ENCODE measurements at regions not wholly inside any gene's neighbourhood (a gene's known extent, or its start where the extent isn't known, plus 50 kb on each side); places are given as distances from the start of the nearest gene placed in this dataset.

DNA sequence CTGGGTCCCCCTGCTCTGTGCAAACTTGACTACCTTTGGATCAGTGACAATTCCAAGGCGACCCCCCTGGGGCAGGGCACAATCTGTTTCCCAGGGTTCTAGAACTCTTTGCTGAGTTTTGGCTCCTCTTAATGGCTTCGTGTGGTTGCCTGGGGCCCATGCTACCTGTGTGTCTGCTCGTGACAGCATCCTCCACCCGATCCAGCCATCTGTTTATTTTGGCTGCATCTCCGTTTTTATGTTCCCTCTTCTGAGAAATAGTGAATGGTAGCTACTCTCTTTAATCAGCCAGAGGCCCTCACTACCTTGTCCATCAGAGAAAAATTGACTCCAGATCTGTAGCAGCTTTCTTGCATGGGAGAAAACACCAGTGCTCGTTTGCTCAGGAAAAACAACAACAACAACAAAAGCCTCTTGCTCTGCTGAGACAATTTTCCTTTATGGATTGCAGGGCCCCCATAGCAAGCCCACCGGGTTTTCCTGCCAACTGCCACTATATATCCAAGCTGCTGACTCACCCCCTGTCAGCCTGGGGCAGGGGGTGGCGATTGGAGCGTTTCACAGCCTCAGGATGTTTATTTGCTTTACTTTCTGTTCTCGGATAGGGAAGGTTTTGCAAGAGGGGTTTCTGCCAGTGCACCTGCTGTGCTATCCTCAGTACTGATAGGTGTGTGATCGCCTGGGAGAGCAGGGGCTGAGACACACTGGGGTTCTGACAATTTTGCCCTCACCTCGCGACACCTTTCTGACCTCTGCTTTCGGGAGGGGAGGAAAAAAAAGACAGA lies 607.8 kb downstream of the BNC2 start:
- Mint-ChIP-seq H3K4me1 (peaks cover 22 to 24% of the 10 kb centered on the region in 2 experiments), H3K36me3 (ENCODE audit: insufficient read depth in 1 of 3, low read depth in 3 of 3) (no peaks in the 10 kb centered on the region), H3K4me3 (no peak overlapping the region), H3K9me3 (no peaks in the 10 kb centered on the region; a peak in 1 of 5 replicates), H3K27ac (peak overlapping the region in 2 of 3 experiments; percentile 23 to 53; a peak in 1 of 7 replicates), H3K27me3 (ENCODE audit: low read depth) (peaks cover 5% of the 10 kb centered on the region)
- Histone ChIP-seq H3K56ac (ENCODE audit: insufficient read length, low read depth, low read length) (no peak overlapping the region), H3K23ac (ENCODE audit: insufficient read length, low read depth, low read length) (no peak overlapping the region), H3K79me2 (ENCODE audit: insufficient read depth, low read length) (no peaks in the 10 kb centered on the region), H3K23me2 (ENCODE audit: insufficient read length, low read depth, low read length, poor library complexity, severe bottlenecking) (no peaks in the 10 kb centered on the region), H4K91ac (ENCODE audit: insufficient read length, low read depth, low read length) (no peak overlapping the region), H2AFZ (ENCODE audit: low read length) (no peak overlapping the region), H2AK5ac (ENCODE audit: insufficient read length, low read length) (no peak overlapping the region), H4K20me1 (ENCODE audit: control insufficient read depth, insufficient read depth, insufficient read length) (no peaks in the 10 kb centered on the region), H4K8ac (replicated peaks; ENCODE audit: insufficient read length, low read depth, low read length) (no peak overlapping the region), H3K27me3 (ENCODE audit: insufficient read depth, low read length) (no peaks in the 10 kb centered on the region), H3K18ac (ENCODE audit: insufficient read length, low read depth, low read length) (no peak overlapping the region), H3K27ac (ENCODE audit: insufficient read length, low read depth, low read length) (no peak overlapping the region), H3T11ph (ENCODE audit: low read length) (no peak overlapping the region), H3K4me1 (ENCODE audit: insufficient read depth, low read length) (no peaks in the 10 kb centered on the region), H3K4me2 (ENCODE audit: insufficient read depth, insufficient read length, low read length) (no peak overlapping the region), H3K14ac (ENCODE audit: insufficient read depth, low read length) (no peak overlapping the region), H3K4ac (ENCODE audit: low read depth, low read length) (no peak overlapping the region), H2BK5ac (ENCODE audit: insufficient read length, low read length) (no peak overlapping the region), H3K9ac (ENCODE audit: extremely low read depth, insufficient read length, low read length) (no peak overlapping the region), H2BK15ac (ENCODE audit: low read depth, low read length) (no peak overlapping the region), H2BK120ac (ENCODE audit: low read depth, low read length, poor library complexity, severe bottlenecking) (no peak overlapping the region), H3K9me3 (ENCODE audit: control insufficient read depth, low read depth, low read length) (no peaks in the 10 kb centered on the region), H2BK12ac (ENCODE audit: insufficient read length, low read depth, low read length) (no peak overlapping the region), H2BK20ac (ENCODE audit: low read depth, low read length, poor library complexity, severe bottlenecking) (no peak overlapping the region), H3K79me1 (ENCODE audit: insufficient read depth, low read depth, low read length, poor library complexity, severe bottlenecking) (no peaks in the 10 kb centered on the region), H4K5ac (ENCODE audit: insufficient read length, low read depth, low read length) (no peak overlapping the region)
- WGBS (ENCODE audit: extremely low coverage, insufficient read length, low lambda C conversion rate): no CpG with 5 or more reads among the region's 14 CpGs
- no peak for DNase-seq
- TF ChIP-seq, protein P1, sequence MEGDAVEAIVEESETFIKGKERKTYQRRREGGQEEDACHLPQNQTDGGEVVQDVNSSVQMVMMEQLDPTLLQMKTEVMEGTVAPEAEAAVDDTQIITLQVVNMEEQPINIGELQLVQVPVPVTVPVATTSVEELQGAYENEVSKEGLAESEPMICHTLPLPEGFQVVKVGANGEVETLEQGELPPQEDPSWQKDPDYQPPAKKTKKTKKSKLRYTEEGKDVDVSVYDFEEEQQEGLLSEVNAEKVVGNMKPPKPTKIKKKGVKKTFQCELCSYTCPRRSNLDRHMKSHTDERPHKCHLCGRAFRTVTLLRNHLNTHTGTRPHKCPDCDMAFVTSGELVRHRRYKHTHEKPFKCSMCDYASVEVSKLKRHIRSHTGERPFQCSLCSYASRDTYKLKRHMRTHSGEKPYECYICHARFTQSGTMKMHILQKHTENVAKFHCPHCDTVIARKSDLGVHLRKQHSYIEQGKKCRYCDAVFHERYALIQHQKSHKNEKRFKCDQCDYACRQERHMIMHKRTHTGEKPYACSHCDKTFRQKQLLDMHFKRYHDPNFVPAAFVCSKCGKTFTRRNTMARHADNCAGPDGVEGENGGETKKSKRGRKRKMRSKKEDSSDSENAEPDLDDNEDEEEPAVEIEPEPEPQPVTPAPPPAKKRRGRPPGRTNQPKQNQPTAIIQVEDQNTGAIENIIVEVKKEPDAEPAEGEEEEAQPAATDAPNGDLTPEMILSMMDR (conservative IDR thresholded peaks at IDR 0.05): no peak
